ENCODE measurements at regions not wholly inside any gene's neighbourhood (a gene's known extent, or its start where the extent isn't known, plus 50 kb on each side); places are given as distances from the start of the nearest gene placed in this dataset.

- no peak for TF ChIP-seq CTCF (IDR thresholded peaks at IDR 0.05)
- no peak for TF ChIP-seq POLR2A (IDR thresholded peaks at IDR 0.05)
These were observed 171.7 kb downstream of the TLE3 start for GRCh38 chr15:69926006-69926405.
